T-helper 2 cell treated with Interferon-gamma antibody and Interleukin-4, amounts not matched to agents 5 μg/mL and 100 μg/mL, for 36 hours (primary cell): ENCODE measurements at regions not wholly inside any gene's neighbourhood (a gene's known extent, or its start where the extent isn't known, plus 50 kb on each side); places are given as distances from the start of the nearest gene placed in this dataset.
"Not testable (repeated sequence)": the region's sequence is repeated elsewhere in the genome, so short reads cannot be mapped to it uniquely, and the experiment has no call there.

Experiments used
- DNase-seq: peaks from one replicate; pipeline ENCODE4 v3.0.0; 2021; ENCODE audit warnings: low spot score
- H3K27ac Mint-ChIP-seq: one replicate; pipeline ENCODE4 v1.8.0; 2021; ENCODE audit warnings: mild to moderate bottlenecking, mixed read lengths
- H3K27me3 Mint-ChIP-seq: one replicate; pipeline ENCODE4 v1.8.0; 2021; ENCODE audit warnings: low read depth, mixed read lengths
- H3K36me3 Mint-ChIP-seq: one replicate; pipeline ENCODE4 v1.8.0; 2021; ENCODE audit warnings: low read depth, mixed read lengths
- H3K4me1 Mint-ChIP-seq: one replicate; pipeline ENCODE4 v1.8.0; 2021; ENCODE audit warnings: low read depth, mixed read lengths
- H3K4me3 Mint-ChIP-seq: one replicate; pipeline ENCODE4 v1.8.0; 2022; ENCODE audit warnings: mild to moderate bottlenecking, moderate library complexity, mixed read lengths
- H3K9me3 Mint-ChIP-seq: one replicate; pipeline ENCODE4 v1.8.0; 2021; ENCODE audit warnings: mixed read lengths

- H3K36me3 Mint-ChIP-seq = no peaks in the 10 kb centered on the region
- no peaks in the 10 kb centered on the region for H3K27me3 Mint-ChIP-seq
- no peak for DNase-seq
- H3K4me1 Mint-ChIP-seq = no peaks in the 10 kb centered on the region
- H3K4me3 Mint-ChIP-seq = no peak overlapping the region
- H3K9me3 Mint-ChIP-seq = no peaks in the 10 kb centered on the region
- no peak overlapping the region for H3K27ac Mint-ChIP-seq
Observed at GRCh38 chr13:107811233-107812013, 403.9 kb downstream of the LIG4 start.

- Mint-ChIP-seq H3K27ac (no peak overlapping the region), H3K4me3 (no peak overlapping the region), H3K27me3 (no peaks in the 10 kb centered on the region), H3K9me3 (no peaks in the 10 kb centered on the region), H3K4me1 (no peaks in the 10 kb centered on the region), H3K36me3 (no peaks in the 10 kb centered on the region)
- no peak for DNase-seq
Observed at GRCh38 chr13:107809125-107809524, 406.2 kb downstream of the LIG4 start.

DNA sequence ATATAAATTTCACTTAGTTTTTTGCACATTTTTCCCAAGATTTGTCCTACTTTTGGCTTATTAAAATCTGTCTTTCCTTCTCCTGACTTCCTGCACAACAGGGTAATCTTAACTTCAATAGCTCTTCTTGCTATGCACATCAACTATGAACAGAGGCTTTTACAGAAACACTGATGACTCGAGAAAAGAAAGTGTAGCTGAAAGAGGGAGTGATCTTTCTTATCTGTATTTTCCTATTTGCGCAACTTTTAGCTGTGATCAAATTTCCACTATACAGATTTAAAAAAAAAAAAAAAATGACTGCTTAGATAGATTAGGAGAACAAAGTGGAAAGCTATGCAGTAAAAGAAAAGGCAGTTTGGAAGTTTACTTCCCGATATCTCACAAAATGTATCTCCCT lies 406.9 kb downstream of the LIG4 start:
- Mint-ChIP-seq H3K9me3 (no peaks in the 10 kb centered on the region), H3K4me3 (no peak overlapping the region), H3K27ac (no peak overlapping the region), H3K4me1 (no peaks in the 10 kb centered on the region), H3K36me3 (no peaks in the 10 kb centered on the region), H3K27me3 (no peaks in the 10 kb centered on the region)
- DNase-seq = no peak

- no peak overlapping the region for H3K27ac Mint-ChIP-seq
- H3K27me3 Mint-ChIP-seq = no peaks in the 10 kb centered on the region
Observed at GRCh38 chr13:107807306-107808073, 407.8 kb downstream of the LIG4 start.

DNA sequence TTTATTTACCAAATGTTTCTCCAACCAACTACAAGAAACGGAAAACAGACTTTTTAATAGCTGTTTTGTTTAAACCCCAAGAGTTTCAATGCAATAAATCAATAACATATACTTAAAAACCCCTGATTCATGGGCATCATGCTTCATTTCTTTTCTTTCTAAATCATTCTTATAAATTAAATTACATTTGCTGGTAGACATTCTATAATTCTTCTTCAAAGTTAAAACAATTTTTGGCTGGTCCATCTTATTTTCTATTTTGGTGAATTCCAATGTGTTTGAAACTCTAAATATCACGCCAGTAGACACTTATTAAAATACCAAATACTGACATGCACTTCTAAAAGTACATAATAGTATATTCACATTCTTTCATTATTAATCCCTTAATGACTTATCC lies 408.6 kb downstream of the LIG4 start:
- H3K4me1 Mint-ChIP-seq = no peaks in the 10 kb centered on the region
- no peaks in the 10 kb centered on the region for H3K36me3 Mint-ChIP-seq
- no peak overlapping the region for H3K27ac Mint-ChIP-seq
- no peaks in the 10 kb centered on the region for H3K9me3 Mint-ChIP-seq
- DNase-seq = no peak
- no peaks in the 10 kb centered on the region for H3K27me3 Mint-ChIP-seq
- H3K4me3 Mint-ChIP-seq = no peak overlapping the region

More at GRCh38 chr13:107807306-107808073, 407.8 kb downstream of the LIG4 start:
- H3K4me1 Mint-ChIP-seq = no peaks in the 10 kb centered on the region
- no peak overlapping the region for H3K4me3 Mint-ChIP-seq
- no peak for DNase-seq
- no peaks in the 10 kb centered on the region for H3K9me3 Mint-ChIP-seq
- no peaks in the 10 kb centered on the region for H3K36me3 Mint-ChIP-seq

- H3K4me3 Mint-ChIP-seq = no peak overlapping the region
Observed at GRCh38 chr13:107803822-107804495, 411.4 kb downstream of the LIG4 start.

GRCh38 chr13:107801621-107802020 lies 413.7 kb downstream of the LIG4 start:
- no peak overlapping the region for H3K4me3 Mint-ChIP-seq
- no peak overlapping the region for H3K27ac Mint-ChIP-seq
- no peaks in the 10 kb centered on the region for H3K4me1 Mint-ChIP-seq
- H3K9me3 Mint-ChIP-seq = no peaks in the 10 kb centered on the region
- H3K27me3 Mint-ChIP-seq = no peaks in the 10 kb centered on the region
- H3K36me3 Mint-ChIP-seq = no peaks in the 10 kb centered on the region
- no peak for DNase-seq

More at GRCh38 chr13:107803822-107804495, 411.4 kb downstream of the LIG4 start:
- H3K9me3 Mint-ChIP-seq = no peaks in the 10 kb centered on the region
- no peaks in the 10 kb centered on the region for H3K4me1 Mint-ChIP-seq
- no peaks in the 10 kb centered on the region for H3K36me3 Mint-ChIP-seq
- no peak for DNase-seq
- H3K27ac Mint-ChIP-seq = no peak overlapping the region
- no peaks in the 10 kb centered on the region for H3K27me3 Mint-ChIP-seq

DNA sequence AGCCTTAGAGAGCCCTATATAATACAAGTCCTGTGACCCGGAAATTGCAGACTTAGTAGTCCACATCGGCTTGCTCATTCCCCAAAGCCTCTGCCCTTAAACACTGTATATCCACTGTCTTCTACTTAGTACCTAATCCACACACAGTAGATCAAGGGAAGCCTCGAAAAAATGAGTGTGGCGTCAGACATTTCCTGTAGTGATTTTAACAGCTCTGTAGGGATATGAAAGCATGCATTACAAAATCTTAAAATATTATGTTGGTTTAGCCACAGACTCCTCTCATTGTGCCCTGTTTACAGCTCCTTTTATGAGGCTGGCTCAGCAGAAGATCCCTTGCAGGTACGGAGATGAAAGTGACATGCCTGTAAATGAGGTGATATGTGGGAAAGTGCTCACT lies 416.3 kb downstream of the LIG4 start:
- no peak overlapping the region for H3K27ac Mint-ChIP-seq
- no peaks in the 10 kb centered on the region for H3K36me3 Mint-ChIP-seq
- H3K4me3 Mint-ChIP-seq = no peak overlapping the region
- H3K4me1 Mint-ChIP-seq = no peaks in the 10 kb centered on the region
- H3K27me3 Mint-ChIP-seq = no peaks in the 10 kb centered on the region
- no peak for DNase-seq
- H3K9me3 Mint-ChIP-seq = no peaks in the 10 kb centered on the region

DNA sequence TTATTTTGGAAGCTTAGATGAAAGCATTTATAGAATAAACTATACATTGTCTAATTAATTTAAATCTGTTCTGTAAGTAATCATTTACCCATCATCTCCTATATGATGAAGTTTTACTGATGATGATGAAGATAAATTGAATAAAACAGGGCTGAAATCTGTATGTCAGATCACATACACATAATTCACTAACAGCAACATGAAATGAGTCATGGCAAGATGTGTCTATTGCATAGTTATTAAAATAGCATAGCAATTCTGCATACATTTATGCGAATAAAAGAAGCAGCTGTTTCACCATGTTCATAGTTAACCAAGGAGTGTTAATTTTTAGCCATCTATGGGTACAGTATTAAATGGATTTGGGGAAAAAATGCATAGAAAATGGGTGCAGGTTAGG lies 424.9 kb downstream of the LIG4 start:
- H3K36me3 Mint-ChIP-seq = no peaks in the 10 kb centered on the region

DNA sequence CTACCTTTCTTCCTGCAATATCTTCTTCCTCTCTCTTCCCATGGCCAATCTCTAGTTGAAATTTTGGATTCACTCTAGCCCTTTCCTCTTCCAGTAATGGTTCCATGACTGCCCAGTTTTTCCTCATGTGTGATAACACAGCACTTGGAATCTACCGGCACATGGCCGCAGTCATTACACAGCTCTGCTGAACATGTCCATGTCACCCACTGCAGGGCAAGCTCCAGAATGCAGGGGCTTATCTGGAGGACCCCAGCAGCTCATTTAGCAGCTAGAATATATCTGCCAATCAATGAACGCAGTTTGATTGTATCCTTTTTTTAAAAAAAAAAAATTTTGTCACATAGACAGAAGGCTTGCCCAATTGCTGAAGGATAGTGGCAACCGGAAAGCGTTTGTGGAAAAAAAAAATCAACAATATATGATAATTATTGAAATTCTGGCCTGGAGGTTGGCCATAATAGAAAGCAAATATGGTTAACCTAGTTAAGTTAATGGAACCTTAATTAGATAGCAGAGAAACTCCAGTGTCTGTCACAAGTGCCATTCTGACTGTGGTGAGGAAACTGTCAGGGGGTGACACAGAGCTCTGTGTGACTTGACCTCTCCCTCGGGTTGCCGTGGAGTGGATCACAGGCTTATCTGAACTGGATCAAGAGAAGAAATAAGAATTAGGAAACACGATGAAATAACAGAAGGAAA lies 426.7 kb downstream of the LIG4 start:
- DNase-seq = no peak
- Mint-ChIP-seq H3K36me3 (no peaks in the 10 kb centered on the region), H3K27ac (no peak overlapping the region), H3K4me3 (no peak overlapping the region), H3K9me3 (peaks cover 9% of the 10 kb centered on the region), H3K27me3 (no peaks in the 10 kb centered on the region), H3K4me1 (no peaks in the 10 kb centered on the region)

More for the DNA sequence above, 424.9 kb downstream of the LIG4 start:
- no peak for DNase-seq
- H3K4me1 Mint-ChIP-seq = no peaks in the 10 kb centered on the region
- peaks cover 4% of the 10 kb centered on the region for H3K9me3 Mint-ChIP-seq
- no peaks in the 10 kb centered on the region for H3K27me3 Mint-ChIP-seq
- no peak overlapping the region for H3K27ac Mint-ChIP-seq
- no peak overlapping the region for H3K4me3 Mint-ChIP-seq

DNA sequence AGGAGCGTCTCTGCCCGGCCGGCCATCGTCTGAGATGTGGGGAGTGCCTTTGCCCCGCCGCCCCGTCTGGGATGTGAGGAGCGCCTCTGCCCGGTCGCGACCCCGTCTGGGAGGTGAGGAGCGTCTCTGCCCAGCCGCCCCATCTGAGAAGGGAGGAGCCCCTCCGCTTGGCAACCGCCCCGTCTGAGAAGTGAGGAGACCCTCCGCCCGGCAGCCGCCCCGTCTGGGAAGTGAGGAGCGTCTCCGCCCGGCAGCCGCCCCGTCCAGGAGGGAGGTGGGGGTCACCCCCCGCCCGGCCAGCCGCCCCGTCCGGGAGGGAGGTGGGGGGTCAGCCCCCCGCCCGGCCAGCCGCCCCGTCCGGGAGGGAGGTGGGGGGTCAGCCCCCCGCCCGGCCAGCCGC lies 432.7 kb downstream of the LIG4 start:
- not testable (repeated sequence) for H3K4me3 Mint-ChIP-seq, H3K4me1 Mint-ChIP-seq, H3K27ac Mint-ChIP-seq, H3K27me3 Mint-ChIP-seq, H3K36me3 Mint-ChIP-seq, DNase-seq
- H3K9me3 Mint-ChIP-seq = peaks cover 22% of the 10 kb centered on the region

DNA sequence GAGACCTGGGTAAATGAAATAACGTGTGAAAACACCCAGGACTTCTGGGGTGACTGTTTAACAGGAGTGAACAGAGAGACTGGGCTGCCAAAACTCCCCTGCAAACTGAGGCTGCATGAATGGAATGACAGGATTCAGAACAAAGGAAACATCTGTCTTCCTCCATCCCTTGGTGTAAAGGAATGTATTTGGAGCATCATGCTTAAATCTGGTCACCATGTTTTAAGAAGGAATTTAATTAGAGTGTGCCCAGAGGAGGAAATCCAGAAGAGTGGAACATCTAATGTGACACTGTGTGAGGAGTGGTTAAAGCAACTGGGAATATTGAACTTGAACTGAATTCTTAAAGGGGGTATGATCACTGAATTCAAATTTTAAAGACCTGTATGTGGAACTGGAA lies 437.2 kb downstream of the LIG4 start:
- no peak overlapping the region for H3K27ac Mint-ChIP-seq
- peaks cover 14% of the 10 kb centered on the region for H3K9me3 Mint-ChIP-seq
- DNase-seq = no peak
- H3K27me3 Mint-ChIP-seq = no peaks in the 10 kb centered on the region
- H3K4me3 Mint-ChIP-seq = no peak overlapping the region
- no peaks in the 10 kb centered on the region for H3K4me1 Mint-ChIP-seq
- H3K36me3 Mint-ChIP-seq = no peaks in the 10 kb centered on the region

GRCh38 chr13:107770541-107770940 lies 444.8 kb downstream of the LIG4 start:
- Mint-ChIP-seq H3K27ac (no peak overlapping the region), H3K4me3 (no peak overlapping the region)
- no peak for DNase-seq

GRCh38 chr13:107767119-107767518 lies 448.2 kb downstream of the LIG4 start:
- no peaks in the 10 kb centered on the region for H3K4me1 Mint-ChIP-seq
- H3K27me3 Mint-ChIP-seq = no peaks in the 10 kb centered on the region
- H3K9me3 Mint-ChIP-seq = no peaks in the 10 kb centered on the region
- no peaks in the 10 kb centered on the region for H3K36me3 Mint-ChIP-seq
- no peak overlapping the region for H3K4me3 Mint-ChIP-seq
- H3K27ac Mint-ChIP-seq = no peak overlapping the region
- DNase-seq = no peak

More at GRCh38 chr13:107770541-107770940, 444.8 kb downstream of the LIG4 start:
- Mint-ChIP-seq H3K9me3 (no peaks in the 10 kb centered on the region), H3K4me1 (no peaks in the 10 kb centered on the region), H3K36me3 (no peaks in the 10 kb centered on the region), H3K27me3 (no peaks in the 10 kb centered on the region)
